SK-N-SH (cell line): ENCODE measurements at regions not wholly inside any gene's neighbourhood (a gene's known extent, or its start where the extent isn't known, plus 50 kb on each side); places are given as distances from the start of the nearest gene placed in this dataset.
A peak's percentile ranks its signal among the peaks of the same experiment; 100 is the strongest.

Experiments
- CTCF ChIA-PET: fragments of 300-600, 350-600 bp; formaldehyde crosslinking; extraction: SDS; loops from one replicate; lab custom pipeline; 2021; lab: Yijun Ruan, JAX
- POLR2A ChIA-PET: fragments of 350-600 bp; sonication (Branson Sonifier 250); formaldehyde crosslinking; extraction: SDS; loops from one replicate; lab custom pipeline; 2020; ENCODE audit warnings: antibody characterized with exemption, inconsistent platforms; lab: Yijun Ruan, JAX
- DNase-seq: peaks from one replicate; pipeline ENCODE4 v3.0.0; 2012
- H2AFZ ChIP-seq: fragments of 200-600 bp; sonication (generic); 2 replicates; pipeline ENCODE4 v1.8.1; 2016; ENCODE audit warnings: antibody characterized with exemption, mild to moderate bottlenecking, low read depth
- H3F3A ChIP-seq: fragments of 200-600 bp; sonication (generic); replicated peaks from 2 replicates; pipeline ENCODE3; 2016; ENCODE audit warnings: antibody characterized with exemption, mild to moderate bottlenecking; ENCODE audit not compliant: insufficient read depth
- H3K27ac ChIP-seq, 2 experiments: fragments of 200-500 bp in 1 of 2; fragments of 200-600 bp in 1 of 2; sonication (Bioruptor generic) in 1 of 2; sonication (generic), shearing (Covaris generic) in 1 of 2; 2 replicates each; pipeline versions ENCODE4 v1.5.1 to v1.6.1; 2014 to 2016; ENCODE audit warnings: low read depth in 2 of 2, inconsistent platforms in 1 of 2, low read length in 1 of 2, mild to moderate bottlenecking in 1 of 2, mixed read lengths in 1 of 2
- H3K27me3 ChIP-seq: fragments of 200-600 bp; sonication (generic), shearing (Covaris generic); 2 replicates; pipeline ENCODE4 v1.6.1; 2016; ENCODE audit warnings: mixed run types; ENCODE audit not compliant: insufficient read depth
- H3K36me3 ChIP-seq, 2 experiments: fragments of 200-500 bp in 1 of 2; fragments of 200-600 bp in 1 of 2; sonication (Bioruptor generic) in 1 of 2; sonication (generic) in 1 of 2; replicated peaks in 1 of 2; 2 replicates each; pipeline versions ENCODE3 to v1.5.1; 2014 to 2016; ENCODE audit warnings: low read length in 1 of 2, mild to moderate bottlenecking in 1 of 2; ENCODE audit not compliant: insufficient read depth in 2 of 2, control insufficient read depth in 1 of 2
- H3K4me1 ChIP-seq, 2 experiments: fragments of 200-500 bp in 1 of 2; fragments of 200-600 bp in 1 of 2; sonication (Bioruptor generic) in 1 of 2; sonication (generic), shearing (Covaris generic) in 1 of 2; 2 replicates each; pipeline versions ENCODE4 v1.5.1 to v1.6.1; 2014 to 2016; ENCODE audit warnings: low read depth in 1 of 2, low read length in 1 of 2, mixed run types in 1 of 2; ENCODE audit not compliant: insufficient read depth in 2 of 2, control insufficient read depth in 1 of 2
- H3K4me2 ChIP-seq: fragments of 200-600 bp; sonication (generic), shearing (Covaris generic); 2 replicates; pipeline ENCODE4 v1.6.1; 2017; ENCODE audit warnings: mixed run types
- H3K4me3 ChIP-seq, 2 experiments: fragments of 200-500 bp in 1 of 2; fragments of 200-600 bp in 1 of 2; sonication (Bioruptor generic) in 1 of 2; sonication (generic), shearing (Covaris generic) in 1 of 2; 2 replicates each; pipeline versions ENCODE4 v1.5.1 to v1.8.1; 2014 to 2016; ENCODE audit warnings: low read depth in 2 of 2, inconsistent platforms in 1 of 2, low read length in 1 of 2, mild to moderate bottlenecking in 1 of 2, mixed read lengths in 1 of 2, moderate library complexity in 1 of 2
- H3K79me2 ChIP-seq: fragments of 200-600 bp; sonication (generic); 2 replicates; pipeline ENCODE4 v1.8.1; 2017; ENCODE audit warnings: mild to moderate bottlenecking; ENCODE audit not compliant: insufficient read depth
- H3K9ac ChIP-seq: fragments of 200-600 bp; sonication (generic); 2 replicates; pipeline ENCODE4 v1.6.1; 2017; ENCODE audit warnings: mixed run types
- H3K9me2 ChIP-seq: fragments of 200-600 bp; sonication (generic); 2 replicates; pipeline ENCODE4 v1.6.1; 2017; ENCODE audit warnings: mixed run types
- H3K9me3 ChIP-seq: fragments of 200-600 bp; sonication (generic); 2 replicates; pipeline ENCODE4 v1.6.1; 2017; ENCODE audit warnings: mixed run types, mild to moderate bottlenecking, moderate library complexity
- H4K20me1 ChIP-seq: fragments of 200-600 bp; sonication (generic); 2 replicates; pipeline ENCODE4 v1.6.1; 2017; ENCODE audit warnings: mild to moderate bottlenecking, mixed run types; ENCODE audit not compliant: insufficient read depth
- CTCF ChIP-seq: fragments of 200-600 bp; sonication (generic); IDR thresholded peaks from 2 replicates; pipeline ENCODE4 v1.6.1; 2017; ENCODE audit warnings: antibody characterized with exemption, mild to moderate bottlenecking, moderate library complexity
- FOXJ3 ChIP-seq: sonication (generic); formaldehyde crosslinking; IDR thresholded peaks from 2 replicates; pipeline ENCODE4 v1.5.1; 2020; ENCODE audit warnings: mild to moderate bottlenecking, missing genetic modification reagents
- MAX ChIP-seq: IDR thresholded peaks from 2 replicates; pipeline ENCODE4 v1.4.0; 2012; ENCODE audit warnings: low read depth
- MXI1 ChIP-seq: IDR thresholded peaks from 2 replicates; pipeline ENCODE4 v1.6.1; 2012; ENCODE audit warnings: mild to moderate bottlenecking, low read depth, low read length, improper control_type of control experiment
- TAF1 ChIP-seq: IDR thresholded peaks from 2 replicates; pipeline ENCODE4 v1.6.1; 2012; ENCODE audit warnings: low read depth, mild to moderate bottlenecking, low read length, moderate library complexity, borderline replicate concordance
- USF2 ChIP-seq: fragments of 150-350 bp; IDR thresholded peaks from 2 replicates; pipeline ENCODE4 v1.6.1; 2017; ENCODE audit warnings: antibody characterized with exemption, low read length, low read depth, borderline replicate concordance
- WGBS: methylation state at CpG from one replicate; pipeline ENCODE4 v1.1.6; 2017; ENCODE audit warnings: low lambda C conversion rate; 5-methylcytosine and 5-hydroxymethylcytosine counted together

- no peaks in the 10 kb centered on the region for H3K27me3 ChIP-seq
- no peaks in the 10 kb centered on the region for H4K20me1 ChIP-seq
- H3K9ac ChIP-seq: no peak overlapping the region
- H3K4me3 ChIP-seq: no peak overlapping the region
- H3K4me1 ChIP-seq: peaks cover 0 to 9% of the 10 kb centered on the region in 2 experiments; a peak in 1 of 4 replicates
- H2AFZ ChIP-seq: no peak overlapping the region
- CTCF ChIA-PET: interaction anchor here (0.5 to 1.0 kb wide), 2 partner anchors 21 to 84 kb away, joined by 3 read pairs; no protein-coding TSS in a partner anchor
- DNase-seq: peak; percentile 0
- no peak overlapping the region for H3K4me2 ChIP-seq
- no peak overlapping the region for H3K27ac ChIP-seq
- no peaks in the 10 kb centered on the region for H3K9me3 ChIP-seq
- H3K9me2 ChIP-seq: no peaks in the 10 kb centered on the region
- TF ChIP-seq TAF1 (no peak), USF2 (no peak), CTCF (no peak)
- no peaks in the 10 kb centered on the region for H3K36me3 ChIP-seq
- H3K79me2 ChIP-seq: no peaks in the 10 kb centered on the region
- WGBS: 79% methylated on average over 6 of the region's 8 CpGs
- H3F3A ChIP-seq: no peaks in the 10 kb centered on the region
- POLR2A ChIA-PET: no interaction called here
These were observed 482.7 kb upstream of the SETBP1 start for GRCh38 chr18:44197832-44198611.

GRCh38 chr18:44198612-44199284, 481.9 kb upstream of the SETBP1 start:
- 73% methylated on average over 4 of the region's 4 CpGs for WGBS
- no peaks in the 10 kb centered on the region for H3K9me2 ChIP-seq
- H3K4me1 ChIP-seq: peaks cover 0 to 9% of the 10 kb centered on the region in 2 experiments; a peak in 1 of 4 replicates
- H3K36me3 ChIP-seq: no peaks in the 10 kb centered on the region
- no peaks in the 10 kb centered on the region for H4K20me1 ChIP-seq
- peak; percentile 0 for DNase-seq
- TF ChIP-seq FOXJ3: no peak
- CTCF ChIA-PET: interaction anchor here (0.5 to 1.0 kb wide), 2 partner anchors 22 to 84 kb away, joined by 3 read pairs; no protein-coding TSS in a partner anchor
- no peaks in the 10 kb centered on the region for H3K79me2 ChIP-seq
- H3K4me3 ChIP-seq: no peak overlapping the region
- POLR2A ChIA-PET: no interaction called here
- H3F3A ChIP-seq: no peaks in the 10 kb centered on the region
- H2AFZ ChIP-seq: no peak overlapping the region
- no peaks in the 10 kb centered on the region for H3K27me3 ChIP-seq
- H3K9ac ChIP-seq: no peak overlapping the region
- no peaks in the 10 kb centered on the region for H3K9me3 ChIP-seq
- no peak overlapping the region for H3K27ac ChIP-seq
- H3K4me2 ChIP-seq: no peak overlapping the region

GRCh38 chr18:44213293-44213692, 467.4 kb upstream of the SETBP1 start:
- TF ChIP-seq MAX (no peak), MXI1 (no peak)
- Histone ChIP-seq H3K36me3 (no peaks in the 10 kb centered on the region), H3K9me3 (no peaks in the 10 kb centered on the region), H3K27ac (no peak overlapping the region), H3K9me2 (no peaks in the 10 kb centered on the region), H2AFZ (no peak overlapping the region), H3K9ac (no peak overlapping the region), H3K79me2 (no peaks in the 10 kb centered on the region), H4K20me1 (no peaks in the 10 kb centered on the region), H3K4me3 (no peak overlapping the region), H3K27me3 (no peaks in the 10 kb centered on the region), H3K4me2 (no peak overlapping the region), H3F3A (no peaks in the 10 kb centered on the region), H3K4me1 (no peaks in the 10 kb centered on the region)
- WGBS: 86% methylated on average over 1 of the region's 1 CpG
- POLR2A ChIA-PET: no interaction called here
- no peak for DNase-seq
- CTCF ChIA-PET: no interaction called here
